HUES48 (cell line): ENCODE measurements at regions not wholly inside any gene's neighbourhood (a gene's known extent, or its start where the extent isn't known, plus 50 kb on each side); places are given as distances from the start of the nearest gene placed in this dataset.

Experiments
- H3K27ac ChIP-seq: one replicate; pipeline ENCODE4 v1.7.0; 2013; ENCODE audit warnings: low read depth, low read length, inconsistent platforms
- H3K27me3 ChIP-seq: 2 replicates; pipeline ENCODE4 v1.6.1; 2013; ENCODE audit warnings: mild to moderate bottlenecking, low read length; ENCODE audit not compliant: control insufficient read depth, insufficient read depth
- H3K36me3 ChIP-seq: 2 replicates; pipeline ENCODE4 v1.6.1; 2013; ENCODE audit warnings: low read length; ENCODE audit not compliant: control insufficient read depth, insufficient read depth
- H3K4me1 ChIP-seq: 2 replicates; pipeline ENCODE4 v1.6.1; 2013; ENCODE audit warnings: mild to moderate bottlenecking, low read length; ENCODE audit not compliant: control insufficient read depth, insufficient read depth
- H3K4me3 ChIP-seq: 2 replicates; pipeline ENCODE4 v1.5.1; 2013; ENCODE audit warnings: mild to moderate bottlenecking, low read depth, low read length
- H3K9ac ChIP-seq: 2 replicates; pipeline ENCODE4 v1.6.1; 2013; ENCODE audit warnings: mild to moderate bottlenecking, low read depth, low read length, moderate library complexity
- H3K9me3 ChIP-seq: 2 replicates; pipeline ENCODE4 v1.6.1; 2013; ENCODE audit warnings: low read length; ENCODE audit not compliant: control insufficient read depth, insufficient read depth

DNA sequence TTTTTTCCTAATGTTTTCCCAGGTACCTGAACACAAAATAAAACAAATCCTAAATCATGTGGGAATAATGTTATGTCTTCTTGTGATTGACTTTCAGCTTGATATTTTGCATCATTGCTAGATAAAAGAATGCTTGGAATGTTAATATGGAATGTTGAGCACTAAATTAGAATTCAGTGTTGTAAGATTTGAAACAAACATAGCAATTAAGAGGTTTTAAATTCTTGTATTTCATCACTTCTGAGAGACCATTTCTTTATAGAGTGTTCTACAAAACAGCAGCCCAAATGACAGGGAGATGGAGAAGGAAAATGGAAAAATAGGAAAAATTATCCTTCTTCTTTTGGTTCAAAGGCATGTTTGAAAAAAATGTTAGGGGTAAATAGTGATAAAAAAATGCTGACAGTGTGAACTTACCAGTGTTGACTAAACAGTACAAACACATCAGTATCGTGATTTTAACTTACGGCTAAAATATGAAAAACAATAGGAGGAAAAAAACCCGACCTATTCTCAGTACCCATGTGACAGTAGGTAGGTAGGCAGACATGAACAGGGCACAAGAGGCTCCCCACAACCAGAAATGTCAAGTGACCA is 102.6 kb upstream of the PDE5A start:
- no peak overlapping the region for H3K4me3 ChIP-seq
- H3K9ac ChIP-seq, result no peak overlapping the region
- no peak overlapping the region for H3K27ac ChIP-seq
- no peaks in the 10 kb centered on the region for H3K9me3 ChIP-seq
- peaks cover 8% of the 10 kb centered on the region for H3K4me1 ChIP-seq
- no peaks in the 10 kb centered on the region for H3K27me3 ChIP-seq
- no peaks in the 10 kb centered on the region for H3K36me3 ChIP-seq

DNA sequence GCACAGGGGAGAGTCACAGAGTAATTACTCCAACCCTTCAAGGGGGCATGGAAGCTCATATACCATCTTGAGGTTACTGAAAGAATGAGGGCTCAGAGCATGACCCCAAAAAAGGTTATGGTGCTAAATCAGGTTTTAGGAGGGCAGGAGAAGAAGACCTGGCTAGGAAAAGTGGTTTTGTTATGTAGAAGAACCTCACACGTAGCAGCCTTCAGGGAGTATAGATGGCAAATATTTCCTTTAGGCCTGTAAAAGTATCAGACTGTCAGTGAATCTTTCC is 102.0 kb upstream of the PDE5A start:
- H3K4me1 ChIP-seq, result peaks cover 14% of the 10 kb centered on the region

DNA sequence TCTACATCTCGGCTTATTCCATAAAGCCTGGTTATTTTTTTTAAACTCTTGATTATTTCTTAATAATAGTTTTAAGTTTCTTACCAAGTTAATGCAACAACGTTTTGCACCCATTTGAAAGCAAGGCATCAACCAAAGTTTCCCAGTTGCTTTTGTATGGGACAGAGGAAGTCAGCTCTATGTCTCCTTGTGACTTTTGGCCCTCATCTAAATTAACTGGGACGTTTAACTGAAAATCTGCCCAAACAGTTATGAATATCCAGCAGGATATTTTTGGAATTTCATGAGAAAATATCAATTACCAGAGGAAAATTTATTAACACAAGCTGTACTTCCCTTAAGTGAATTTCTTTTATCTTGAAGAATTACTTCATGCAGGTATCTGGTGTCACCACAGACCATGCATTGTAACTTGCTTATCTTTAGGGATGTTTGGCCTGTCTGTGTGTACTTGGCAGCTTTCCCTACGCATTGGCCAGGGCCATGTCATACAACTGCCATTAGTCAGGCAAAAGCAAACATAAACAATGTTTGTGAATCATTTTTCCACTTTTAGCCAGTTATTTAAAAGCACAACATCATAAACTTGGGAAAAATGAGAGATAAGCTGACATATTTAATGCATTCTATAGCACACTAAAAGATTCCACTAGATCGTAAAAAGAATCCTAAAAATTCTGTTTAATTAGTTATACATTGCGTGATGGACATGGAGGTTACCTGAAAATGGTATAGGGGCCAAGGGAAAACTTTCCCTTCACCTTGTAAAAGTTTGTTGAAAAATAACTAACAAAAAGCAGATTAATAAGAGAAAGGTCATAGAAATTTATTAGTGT is 101.4 kb upstream of the PDE5A start:
- H3K36me3 ChIP-seq, result no peaks in the 10 kb centered on the region
- no peak overlapping the region for H3K4me3 ChIP-seq
- H3K4me1 ChIP-seq, result peaks cover 19% of the 10 kb centered on the region
- H3K9me3 ChIP-seq, result no peaks in the 10 kb centered on the region
- no peak overlapping the region for H3K27ac ChIP-seq
- H3K27me3 ChIP-seq, result no peaks in the 10 kb centered on the region
- no peak overlapping the region for H3K9ac ChIP-seq

More for the DNA sequence above, 102.0 kb upstream of the PDE5A start:
- Histone ChIP-seq H3K27ac (no peak overlapping the region), H3K9me3 (no peaks in the 10 kb centered on the region), H3K9ac (no peak overlapping the region), H3K36me3 (no peaks in the 10 kb centered on the region), H3K4me3 (no peak overlapping the region), H3K27me3 (no peaks in the 10 kb centered on the region)

DNA sequence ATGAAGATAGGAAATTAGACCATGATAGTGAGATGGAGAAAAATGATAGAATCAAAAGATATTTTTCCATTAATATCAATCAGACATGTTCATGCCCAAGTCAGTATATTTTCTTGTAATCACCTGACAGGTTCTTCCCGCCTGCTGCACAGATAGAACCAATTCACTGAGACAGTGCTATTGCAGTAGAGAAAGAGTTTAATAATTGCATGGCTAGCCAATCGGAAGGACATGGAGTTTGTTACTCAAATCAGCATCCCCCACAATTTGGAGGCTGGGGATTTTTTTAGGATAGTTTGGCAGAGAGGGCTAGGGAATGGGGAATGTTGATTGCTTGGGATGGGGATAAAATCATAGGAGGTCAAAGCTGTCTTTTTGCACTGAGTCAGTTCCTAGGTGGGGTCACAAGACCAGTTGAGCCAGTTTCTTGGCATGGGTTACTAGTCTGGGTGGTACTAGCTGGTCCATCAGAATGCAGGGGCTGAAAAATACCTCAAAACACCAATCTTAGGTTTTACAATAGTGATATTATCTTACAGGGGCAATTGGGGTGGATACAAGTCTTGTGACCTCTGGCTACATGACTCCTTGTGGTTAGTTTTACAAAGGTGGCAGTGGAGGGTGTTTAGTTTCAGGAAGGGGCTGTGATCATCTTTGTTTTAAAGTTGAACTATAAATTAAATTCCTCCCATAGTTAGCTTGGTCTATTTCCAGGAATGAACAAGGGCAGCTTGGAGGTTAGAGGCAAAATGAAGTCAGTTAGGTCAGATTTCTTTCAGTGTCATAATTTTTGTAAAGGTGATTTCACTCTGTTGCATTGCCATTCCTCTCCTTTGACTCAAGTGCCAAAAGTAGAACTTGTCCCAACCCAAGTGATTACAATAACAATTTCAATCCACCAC is 100.3 kb upstream of the PDE5A start:
- H3K36me3 ChIP-seq, result no peaks in the 10 kb centered on the region
- H3K9me3 ChIP-seq, result no peaks in the 10 kb centered on the region
- no peak overlapping the region for H3K4me3 ChIP-seq
- H3K9ac ChIP-seq, result no peak overlapping the region
- no peak overlapping the region for H3K27ac ChIP-seq
- no peaks in the 10 kb centered on the region for H3K27me3 ChIP-seq
- H3K4me1 ChIP-seq, result peaks cover 19% of the 10 kb centered on the region

DNA sequence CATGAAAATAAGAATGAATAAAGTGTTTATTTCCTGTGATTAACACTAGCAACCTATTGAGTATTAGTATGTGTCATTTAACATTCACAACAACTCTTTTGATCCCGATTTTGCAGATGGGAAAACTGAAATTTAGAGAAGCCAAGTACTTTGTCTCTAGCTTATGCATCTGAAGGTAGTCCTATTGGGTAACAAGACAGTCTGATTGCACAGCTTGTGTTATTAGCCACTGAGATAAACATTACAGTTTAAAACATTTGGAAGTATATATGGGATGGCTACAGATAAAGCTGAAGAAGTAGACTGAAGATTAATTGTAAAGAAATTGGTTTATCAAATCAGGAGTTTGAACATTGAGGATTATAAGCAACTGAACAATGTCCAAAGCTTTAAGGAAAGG is 99.6 kb upstream of the PDE5A start:
- Histone ChIP-seq H3K36me3 (no peaks in the 10 kb centered on the region), H3K4me3 (no peak overlapping the region), H3K9me3 (no peaks in the 10 kb centered on the region), H3K9ac (no peak overlapping the region), H3K27me3 (no peaks in the 10 kb centered on the region), H3K27ac (no peak overlapping the region), H3K4me1 (peaks cover 19% of the 10 kb centered on the region)

DNA sequence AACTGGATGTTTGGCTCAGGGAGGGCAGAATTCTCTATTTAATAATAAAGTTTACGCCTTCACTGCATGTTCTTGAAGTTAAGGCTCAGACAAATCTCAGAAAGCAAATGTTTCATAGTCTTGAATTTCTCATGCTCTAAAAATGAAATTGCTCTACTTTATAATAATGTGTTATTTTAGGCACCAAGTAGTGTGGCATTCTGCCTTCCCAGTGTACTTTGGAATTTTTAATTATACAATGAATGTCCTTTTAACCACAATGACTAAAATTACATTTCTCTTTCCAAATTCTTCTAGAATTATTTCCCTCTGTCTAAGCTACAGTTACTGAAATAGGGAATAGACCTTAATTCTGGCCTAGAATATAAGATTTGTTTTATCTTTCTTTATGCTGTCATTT is 97.9 kb upstream of the PDE5A start:
- Histone ChIP-seq H3K27ac (no peak overlapping the region), H3K4me3 (no peak overlapping the region), H3K36me3 (no peaks in the 10 kb centered on the region), H3K27me3 (no peaks in the 10 kb centered on the region), H3K9ac (no peak overlapping the region), H3K4me1 (peaks cover 19% of the 10 kb centered on the region), H3K9me3 (no peaks in the 10 kb centered on the region)

DNA sequence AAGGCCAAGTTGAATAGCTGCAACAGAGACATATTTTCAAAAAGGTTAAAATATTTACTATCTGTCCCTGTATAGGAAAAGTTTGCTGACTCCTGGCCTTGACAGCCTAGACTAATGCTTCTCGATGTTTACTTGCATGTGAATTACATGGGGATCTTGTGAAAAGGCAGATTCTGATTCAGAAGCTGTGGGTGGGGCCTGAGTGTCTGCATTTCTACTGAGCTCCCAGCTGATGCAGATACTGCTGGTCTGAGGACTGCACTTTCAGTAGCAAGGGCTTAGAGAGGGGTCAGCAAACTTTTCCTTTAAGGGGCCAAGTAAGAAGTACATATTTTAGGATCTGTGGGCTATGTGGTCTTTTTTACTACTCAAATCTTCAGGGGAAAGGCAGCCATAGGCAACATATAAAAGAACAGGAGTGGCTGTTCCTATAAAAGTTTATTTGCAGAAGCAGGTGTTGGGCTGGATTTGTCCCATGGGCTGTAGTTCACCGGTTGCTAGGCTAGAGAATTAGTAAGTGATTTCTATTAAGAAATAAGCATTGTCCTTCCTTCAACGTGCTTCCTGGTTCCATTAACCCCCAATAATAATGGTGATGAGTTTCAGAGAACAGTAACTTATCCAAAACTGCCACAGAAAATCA is 97.2 kb upstream of the PDE5A start:
- Histone ChIP-seq H3K9ac (no peak overlapping the region), H3K27me3 (no peaks in the 10 kb centered on the region), H3K36me3 (no peaks in the 10 kb centered on the region), H3K27ac (no peak overlapping the region), H3K4me3 (no peak overlapping the region), H3K4me1 (peaks cover 16% of the 10 kb centered on the region), H3K9me3 (no peaks in the 10 kb centered on the region)

DNA sequence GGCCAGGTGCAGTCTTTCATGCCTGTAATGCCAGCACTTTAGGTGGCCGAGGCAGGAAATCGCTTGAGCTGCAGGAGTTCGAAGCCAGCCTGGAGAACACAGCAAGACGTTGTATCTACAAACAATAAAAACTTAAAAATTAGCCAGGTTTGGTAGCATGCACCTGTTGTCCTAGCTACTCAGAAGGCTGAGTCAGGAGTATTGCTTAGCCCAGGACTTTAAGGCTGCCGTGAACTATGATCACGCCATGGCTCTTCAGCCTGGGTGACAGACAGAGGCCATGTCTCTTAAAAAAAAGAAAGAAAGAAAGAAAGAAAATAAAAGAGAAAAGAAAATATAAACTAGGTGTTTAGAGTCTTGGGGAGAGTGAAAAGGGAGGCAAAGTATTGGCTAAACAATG is 96.4 kb upstream of the PDE5A start:
- H3K27ac ChIP-seq, result no peak overlapping the region
- H3K4me3 ChIP-seq, result no peak overlapping the region

DNA sequence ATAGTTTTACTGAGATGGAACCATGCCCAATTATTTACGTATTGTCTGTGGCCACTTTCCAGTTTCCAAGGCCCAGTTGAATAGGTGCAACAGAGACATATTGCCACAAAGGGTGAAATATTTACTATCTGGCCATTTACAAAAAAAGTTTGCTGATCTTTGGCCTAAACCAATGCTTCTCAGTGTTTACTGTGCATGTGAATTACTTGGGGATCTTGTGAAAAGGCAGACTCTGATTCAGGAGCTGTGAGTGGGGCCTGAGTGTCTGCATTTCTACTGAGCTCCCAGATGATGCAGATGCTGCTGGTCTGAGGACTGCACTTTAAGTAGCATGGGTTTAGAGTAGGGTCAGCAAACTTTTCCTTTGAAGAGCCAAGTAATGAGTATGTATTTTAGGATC is 94.1 kb upstream of the PDE5A start:
- H3K27ac ChIP-seq, result no peak overlapping the region
- no peaks in the 10 kb centered on the region for H3K27me3 ChIP-seq
- no peaks in the 10 kb centered on the region; the same call in 1 of the 2 replicates for H3K9me3 ChIP-seq
- H3K4me3 ChIP-seq, result no peak overlapping the region
- H3K9ac ChIP-seq, result no peak overlapping the region
- no peaks in the 10 kb centered on the region for H3K36me3 ChIP-seq
- peaks cover 12% of the 10 kb centered on the region for H3K4me1 ChIP-seq

More for the DNA sequence above, 96.4 kb upstream of the PDE5A start:
- Histone ChIP-seq H3K4me1 (peaks cover 12% of the 10 kb centered on the region), H3K9me3 (no peaks in the 10 kb centered on the region), H3K27me3 (no peaks in the 10 kb centered on the region), H3K36me3 (no peaks in the 10 kb centered on the region), H3K9ac (no peak overlapping the region)

DNA sequence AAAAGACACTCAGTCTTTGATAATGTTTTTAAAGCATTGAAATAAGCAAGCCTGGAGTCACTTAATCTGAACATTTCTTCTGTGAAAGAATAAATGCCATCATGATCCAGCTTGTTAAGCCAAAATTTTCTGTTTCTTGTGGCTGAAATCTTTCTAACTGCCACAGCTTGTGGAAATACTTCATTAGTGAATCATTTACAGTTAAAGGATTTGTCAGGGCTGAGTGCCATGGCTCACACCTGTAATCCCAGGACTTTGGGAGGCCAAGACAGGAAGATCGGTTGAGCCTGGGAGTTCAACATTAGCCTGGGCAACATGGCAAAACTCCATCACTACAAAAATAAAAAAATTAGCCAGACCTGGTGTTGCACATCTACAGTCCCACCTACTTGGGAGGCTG is 93.3 kb upstream of the PDE5A start:
- H3K27ac ChIP-seq, result no peak overlapping the region
- no peak overlapping the region for H3K9ac ChIP-seq
- H3K27me3 ChIP-seq, result no peaks in the 10 kb centered on the region
- H3K4me1 ChIP-seq, result peaks cover 12% of the 10 kb centered on the region
- H3K9me3 ChIP-seq, result peaks cover 2% of the 10 kb centered on the region; the same call in 1 of the 2 replicates
- no peaks in the 10 kb centered on the region for H3K36me3 ChIP-seq
- no peak overlapping the region for H3K4me3 ChIP-seq
